Lower leg skin (tissue), 4 donors: ENCODE measurements at regions not wholly inside any gene's neighbourhood (a gene's known extent, or its start where the extent isn't known, plus 50 kb on each side); places are given as distances from the start of the nearest gene placed in this dataset.

Experiments
- DNase-seq, 2 donors: peaks; one replicate each; pipeline ENCODE4 v3.0.0-alpha.2; 2019; ENCODE audit warnings: low spot score in 2 of 2
- H3K4me3 ChIP-seq: fragments of 200-600 bp; sonication (generic); 2 replicates; pipeline ENCODE4 v1.5.1; 2017; ENCODE audit warnings: mild to moderate bottlenecking, low read depth; ENCODE audit not compliant: poor library complexity, severe bottlenecking
- POLR2A ChIP-seq, 2 donors: fragments of 450-650 bp; IDR thresholded peaks; one replicate each; pipeline ENCODE4 v1.6.1; 2016 to 2017; ENCODE audit warnings: antibody characterized with exemption in 2 of 2, mild to moderate bottlenecking in 1 of 2, moderate library complexity in 1 of 2
- WGBS, 2 donors: methylation state at CpG; one replicate each; pipeline ENCODE4 v1.1.5; 2018; 5-methylcytosine and 5-hydroxymethylcytosine counted together
- intact Hi-C: fragments of 100-400 bp; cut with DNase I; formaldehyde crosslinking; loops from one replicate; pipeline ENCODE4 v1.15.0; 2023; ENCODE audit warnings: low total_unique reads
- TF ChIP-seq, protein P1 (sequence below), 3 donors: fragments of 450-650 bp; IDR thresholded peaks; one replicate each; pipeline ENCODE4 v1.5.1; 2016; ENCODE audit warnings: antibody characterized with exemption in 3 of 3, mild to moderate bottlenecking in 3 of 3, moderate library complexity in 2 of 3

DNA sequence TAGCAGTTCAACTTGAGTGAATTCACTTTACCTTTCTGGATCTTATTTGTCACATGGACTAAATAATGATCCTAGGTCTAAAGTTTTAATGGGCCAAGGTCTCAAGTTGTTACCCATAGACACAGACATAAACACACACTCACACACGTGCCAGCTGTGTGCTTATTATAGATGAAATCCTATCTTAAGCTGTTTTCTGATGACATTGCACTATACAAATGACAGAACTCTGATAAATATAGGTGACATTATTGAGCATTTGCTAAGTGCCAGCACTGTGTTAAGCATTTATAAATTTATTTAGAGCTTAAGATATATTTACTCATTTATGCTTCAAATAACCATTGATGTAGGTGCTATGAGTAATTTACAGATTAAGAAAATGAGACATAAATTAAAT, 474.4 kb upstream of the NR5A2 start:
- 50 to 58% methylated on average over 1 of the region's 1 CpG for WGBS, 2 donors
- intact Hi-C loops, result no loop called here
- DNase-seq, result no peak
- TF ChIP-seq POLR2A (IDR thresholded peaks at IDR 0.05), result no peak
- TF ChIP-seq, protein P1, sequence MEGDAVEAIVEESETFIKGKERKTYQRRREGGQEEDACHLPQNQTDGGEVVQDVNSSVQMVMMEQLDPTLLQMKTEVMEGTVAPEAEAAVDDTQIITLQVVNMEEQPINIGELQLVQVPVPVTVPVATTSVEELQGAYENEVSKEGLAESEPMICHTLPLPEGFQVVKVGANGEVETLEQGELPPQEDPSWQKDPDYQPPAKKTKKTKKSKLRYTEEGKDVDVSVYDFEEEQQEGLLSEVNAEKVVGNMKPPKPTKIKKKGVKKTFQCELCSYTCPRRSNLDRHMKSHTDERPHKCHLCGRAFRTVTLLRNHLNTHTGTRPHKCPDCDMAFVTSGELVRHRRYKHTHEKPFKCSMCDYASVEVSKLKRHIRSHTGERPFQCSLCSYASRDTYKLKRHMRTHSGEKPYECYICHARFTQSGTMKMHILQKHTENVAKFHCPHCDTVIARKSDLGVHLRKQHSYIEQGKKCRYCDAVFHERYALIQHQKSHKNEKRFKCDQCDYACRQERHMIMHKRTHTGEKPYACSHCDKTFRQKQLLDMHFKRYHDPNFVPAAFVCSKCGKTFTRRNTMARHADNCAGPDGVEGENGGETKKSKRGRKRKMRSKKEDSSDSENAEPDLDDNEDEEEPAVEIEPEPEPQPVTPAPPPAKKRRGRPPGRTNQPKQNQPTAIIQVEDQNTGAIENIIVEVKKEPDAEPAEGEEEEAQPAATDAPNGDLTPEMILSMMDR (IDR thresholded peaks at IDR 0.05), result no peak
- no peak overlapping the region for H3K4me3 ChIP-seq

DNA sequence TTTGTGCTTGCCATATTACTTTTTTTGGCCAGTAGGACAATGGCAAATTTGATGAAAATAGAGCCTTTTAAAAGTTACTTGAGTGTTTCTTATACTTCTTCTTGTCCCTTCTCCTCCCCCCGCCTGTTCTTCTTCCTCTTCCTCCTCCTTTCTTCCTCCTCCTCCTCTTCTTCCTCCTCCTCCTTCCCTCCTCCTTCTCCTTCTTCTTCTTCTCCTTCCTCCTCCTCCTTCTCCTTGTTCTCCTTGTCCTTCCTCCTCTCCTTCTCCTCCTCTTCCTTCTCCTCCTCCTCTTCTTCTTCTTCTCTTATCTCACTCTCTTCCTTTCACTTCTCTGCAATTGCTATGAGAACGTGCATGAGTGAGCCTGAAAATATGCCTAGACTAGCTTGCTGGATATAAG, 466.2 kb upstream of the NR5A2 start:
- intact Hi-C loops, result no loop called here
- no peak for DNase-seq
- H3K4me3 ChIP-seq, result no peak overlapping the region
- no peak for TF ChIP-seq POLR2A (IDR thresholded peaks at IDR 0.05)
- TF ChIP-seq, protein P1 (IDR thresholded peaks at IDR 0.05), result no peak
- WGBS, 2 donors, result 57 to 64% methylated on average over 2 of the region's 2 CpGs

DNA sequence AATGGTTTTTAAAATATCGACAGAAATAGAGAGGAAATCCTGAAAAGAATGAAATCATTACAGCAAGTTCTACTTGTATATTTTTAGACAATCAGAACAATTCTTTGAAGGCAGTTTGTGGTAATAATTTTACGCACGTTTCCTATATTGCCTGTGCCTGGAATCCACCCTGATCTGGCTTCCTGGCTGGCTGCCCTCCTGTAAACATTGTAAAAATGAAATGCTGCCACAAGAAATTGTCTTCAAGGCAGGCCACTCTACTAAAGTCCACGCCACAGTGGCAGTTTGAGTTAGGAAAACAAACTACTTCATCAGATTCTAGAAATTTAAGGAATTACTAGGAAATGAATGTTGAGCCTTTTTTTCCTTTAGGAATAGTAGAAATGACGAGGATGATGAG, 454.5 kb upstream of the NR5A2 start:
- DNase-seq, result no peak
- intact Hi-C loops, result no loop called here
- WGBS, 2 donors, result 25 to 32% methylated on average over 5 of the region's 5 CpGs
- no peak overlapping the region for H3K4me3 ChIP-seq
- TF ChIP-seq, protein P1 (IDR thresholded peaks at IDR 0.05), result no peak
- TF ChIP-seq POLR2A (IDR thresholded peaks at IDR 0.05), result no peak

DNA sequence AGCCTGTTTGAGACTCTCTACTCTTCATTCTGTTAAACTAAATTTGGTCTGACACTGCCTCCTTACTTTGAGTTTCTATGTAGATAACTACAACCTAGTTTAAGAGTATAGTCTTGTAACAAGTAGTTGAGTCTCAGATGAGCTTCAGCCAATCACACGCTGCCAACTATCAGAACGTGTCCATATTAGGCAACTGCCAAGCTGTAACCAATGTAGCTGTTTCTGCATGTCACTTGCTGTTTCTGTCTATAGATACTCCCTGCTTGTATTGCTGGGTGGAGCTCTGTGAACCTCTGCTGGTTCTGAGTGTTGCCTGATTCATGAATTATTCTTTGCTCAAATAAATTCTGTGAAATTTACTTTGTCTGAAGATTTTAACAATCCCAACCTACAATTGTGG, 452.6 kb upstream of the NR5A2 start:
- TF ChIP-seq POLR2A (IDR thresholded peaks at IDR 0.05), result no peak
- TF ChIP-seq, protein P1 (IDR thresholded peaks at IDR 0.05), result no peak
- no peak for DNase-seq
- intact Hi-C loops, result no loop called here
- 71 to 73% methylated on average over 2 of the region's 2 CpGs for WGBS, 2 donors
- H3K4me3 ChIP-seq, result no peak overlapping the region

DNA sequence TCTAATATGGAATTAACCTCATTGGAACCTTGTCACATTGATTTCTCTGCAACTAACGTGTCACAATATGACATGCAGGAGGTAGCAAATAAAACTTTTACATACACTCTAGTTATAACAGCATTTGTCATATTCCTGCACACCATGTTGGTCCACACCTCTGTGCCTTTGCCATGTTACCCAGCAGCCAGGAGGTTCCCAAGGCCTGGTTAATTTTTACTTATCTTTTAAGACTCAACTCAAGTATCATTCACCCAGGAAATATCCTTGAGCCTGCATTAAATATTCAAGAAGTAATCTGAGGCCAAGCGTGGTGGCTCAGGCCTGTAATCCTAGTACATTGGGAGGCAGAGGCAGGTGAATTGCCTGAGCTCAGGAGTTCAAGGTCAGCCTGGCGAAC, 447.2 kb upstream of the NR5A2 start:
- intact Hi-C loops, result no loop called here
- no peak overlapping the region for H3K4me3 ChIP-seq
- no peak for DNase-seq
- TF ChIP-seq, protein P1 (IDR thresholded peaks at IDR 0.05), result no peak
- WGBS, 2 donors, result 82 to 90% methylated on average over 3 of the region's 3 CpGs

DNA sequence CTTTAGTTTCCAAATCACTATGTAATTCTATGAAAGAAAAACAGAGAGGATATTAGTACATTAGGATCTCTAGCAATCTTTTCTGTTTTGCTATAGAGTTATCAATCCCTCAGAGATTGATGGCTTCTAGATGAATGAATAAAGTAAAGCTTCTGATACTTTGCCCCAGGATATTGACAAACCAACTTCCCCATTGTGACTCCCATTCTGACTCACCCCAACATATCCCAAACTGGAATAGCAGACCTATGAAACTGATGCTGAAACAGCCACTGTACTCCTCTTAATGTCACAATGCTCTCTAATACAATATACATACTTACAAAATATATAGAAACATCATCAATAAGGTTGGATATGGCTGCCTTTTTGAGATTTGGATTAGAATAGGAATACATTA, 442.1 kb upstream of the NR5A2 start:
- TF ChIP-seq, protein P1 (IDR thresholded peaks at IDR 0.05), result no peak
- no peak for TF ChIP-seq POLR2A (IDR thresholded peaks at IDR 0.05)
- no peak overlapping the region for H3K4me3 ChIP-seq
- DNase-seq, result no peak
- intact Hi-C loops, result no loop called here
